WTC11 (cell line): ENCODE measurements at regions not wholly inside any gene's neighbourhood (a gene's known extent, or its start where the extent isn't known, plus 50 kb on each side); places are given as distances from the start of the nearest gene placed in this dataset.

ENCODE experiments used
- ATAC-seq: fragments of 200-7000 bp; cut with Tn5 transposase; 2 replicates; pipeline ENCODE4 v1.10.0; 2021; ENCODE audit warnings: mild to moderate bottlenecking, moderate library complexity
- CTCF ChIA-PET: fragments of 300-600 bp; sonication (Branson Sonifier 250); formaldehyde crosslinking; loops from one replicate; lab custom pipeline; 2021; ENCODE audit warnings: antibody characterized with exemption; lab: Charles Lee
- POLR2A ChIA-PET: fragments of 350-600 bp; sonication (Branson Sonifier 250); formaldehyde crosslinking; loops from one replicate; lab custom pipeline; 2021; ENCODE audit warnings: antibody characterized with exemption; lab: Charles Lee
- DNase-seq: peaks from one replicate; pipeline ENCODE4 v3.0.0; 2021; ENCODE audit warnings: low spot score
- H3K27ac Mint-ChIP-seq: 2 replicates; pipeline ENCODE4 v1.8.0; 2021; ENCODE audit warnings: mixed read lengths
- H3K27me3 Mint-ChIP-seq: 2 replicates; pipeline ENCODE4 v1.8.0; 2021; ENCODE audit warnings: low read depth, mild to moderate bottlenecking, moderate library complexity, mixed read lengths
- H3K36me3 Mint-ChIP-seq: 2 replicates; pipeline ENCODE4 v1.8.0; 2021; ENCODE audit warnings: mixed read lengths
- H3K4me1 Mint-ChIP-seq: 2 replicates; pipeline ENCODE4 v1.8.0; 2022; ENCODE audit warnings: mixed read lengths
- H3K4me3 Mint-ChIP-seq: 2 replicates; pipeline ENCODE4 v1.8.0; 2021; ENCODE audit warnings: mild to moderate bottlenecking, moderate library complexity, mixed read lengths
- H3K9me3 Mint-ChIP-seq: 2 replicates; pipeline ENCODE4 v1.8.0; 2021; ENCODE audit warnings: mixed read lengths
- CBFB ChIP-seq: sonication (generic); formaldehyde crosslinking; IDR thresholded peaks from 2 replicates; pipeline ENCODE4 v1.8.1; 2022; ENCODE audit warnings: mild to moderate bottlenecking, low read depth, missing genetic modification reagents
- ELF4 ChIP-seq: sonication (generic); formaldehyde crosslinking; IDR thresholded peaks from 2 replicates; pipeline ENCODE4 v1.8.1; 2022; ENCODE audit warnings: low read depth, mild to moderate bottlenecking, moderate library complexity, missing genetic modification reagents
- ESRRA ChIP-seq: sonication (generic); formaldehyde crosslinking; IDR thresholded peaks from 2 replicates; pipeline ENCODE4 v1.8.1; 2022; ENCODE audit warnings: mild to moderate bottlenecking, missing genetic modification reagents, borderline replicate concordance
- NR2C2 ChIP-seq: sonication (generic); formaldehyde crosslinking; IDR thresholded peaks from 2 replicates; pipeline ENCODE4 v1.8.0; 2022; ENCODE audit warnings: mild to moderate bottlenecking, missing genetic modification reagents
- SMAD3 ChIP-seq: sonication (generic); formaldehyde crosslinking; IDR thresholded peaks from 2 replicates; pipeline ENCODE4 v1.8.0; 2022; ENCODE audit warnings: missing genetic modification reagents, mild to moderate bottlenecking, borderline replicate concordance
- SP1 ChIP-seq: sonication (generic); formaldehyde crosslinking; conservative IDR thresholded peaks from 2 replicates; pipeline ENCODE4 v1.8.1; 2022; ENCODE audit warnings: missing genetic modification reagents
- ZNF232 ChIP-seq: sonication (generic); formaldehyde crosslinking; IDR thresholded peaks from 2 replicates; pipeline ENCODE4 v1.8.0; 2022; ENCODE audit warnings: mild to moderate bottlenecking, missing genetic modification reagents
- TF ChIP-seq, protein P1 (sequence below): sonication (generic); formaldehyde crosslinking; IDR thresholded peaks from 2 replicates; pipeline ENCODE4 v1.8.0; 2023; ENCODE audit warnings: mild to moderate bottlenecking, missing genetic modification reagents
- TF ChIP-seq, protein P2 (sequence below): sonication (generic); formaldehyde crosslinking; IDR thresholded peaks from 2 replicates; pipeline ENCODE4 v1.8.1; 2023; ENCODE audit warnings: mild to moderate bottlenecking, missing genetic modification reagents, borderline replicate concordance
- TF ChIP-seq, protein P3 (sequence below): sonication (generic); formaldehyde crosslinking; IDR thresholded peaks from 2 replicates; pipeline ENCODE4 v1.8.0; 2022; ENCODE audit warnings: mild to moderate bottlenecking, missing genetic modification reagents
- TF ChIP-seq, protein P4 (sequence below): fragments of 200-600 bp; IDR thresholded peaks from 2 replicates; pipeline ENCODE4 v1.8.0; 2022; ENCODE audit warnings: antibody characterized with exemption
- TF ChIP-seq, protein P5 (sequence below): sonication (generic); formaldehyde crosslinking; IDR thresholded peaks from 2 replicates; pipeline ENCODE4 v1.8.1; 2022; ENCODE audit warnings: mild to moderate bottlenecking, moderate library complexity, missing genetic modification reagents
- TF ChIP-seq, protein P6 (sequence below): sonication (generic); formaldehyde crosslinking; IDR thresholded peaks from 2 replicates; pipeline ENCODE4 v1.8.1; 2023; ENCODE audit warnings: mild to moderate bottlenecking, moderate library complexity, missing genetic modification reagents
- TF ChIP-seq, protein P7 (sequence below): sonication (generic); formaldehyde crosslinking; IDR thresholded peaks from 2 replicates; pipeline ENCODE4 v1.8.1; 2023; ENCODE audit warnings: mild to moderate bottlenecking, missing genetic modification reagents

DNA sequence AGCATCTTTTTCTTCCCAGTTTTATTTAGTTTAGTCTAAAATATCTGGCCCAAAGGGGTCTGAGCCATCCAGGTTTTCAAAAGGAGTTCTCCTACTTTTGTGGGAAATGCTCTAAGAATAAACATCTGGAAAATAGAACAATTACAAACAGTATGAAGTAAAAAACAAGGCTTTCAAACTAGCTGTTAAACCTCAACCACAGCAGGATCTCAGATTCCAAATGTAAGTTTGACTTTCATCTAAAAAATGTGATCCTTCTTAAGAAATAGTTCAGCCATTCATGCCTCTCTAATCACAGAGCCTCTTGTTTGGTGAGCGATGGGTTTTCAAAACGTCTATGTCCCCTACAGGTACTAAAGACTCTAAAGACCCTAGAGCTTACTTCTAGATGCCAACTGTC, 413.5 kb downstream of the DUSP10 start:
- ATAC-seq (no peak), DNase-seq (no peak)
- CTCF ChIA-PET, result no interaction called here
- no peaks in the 10 kb centered on the region for H3K27me3 Mint-ChIP-seq
- H3K4me1 Mint-ChIP-seq, result 0 out of 2 replicates have a peak, but pooled peaks cover 3% of the 10 kb centered on the region
- H3K9me3 Mint-ChIP-seq, result peaks cover 20% of the 10 kb centered on the region
- TF ChIP-seq, protein P1, sequence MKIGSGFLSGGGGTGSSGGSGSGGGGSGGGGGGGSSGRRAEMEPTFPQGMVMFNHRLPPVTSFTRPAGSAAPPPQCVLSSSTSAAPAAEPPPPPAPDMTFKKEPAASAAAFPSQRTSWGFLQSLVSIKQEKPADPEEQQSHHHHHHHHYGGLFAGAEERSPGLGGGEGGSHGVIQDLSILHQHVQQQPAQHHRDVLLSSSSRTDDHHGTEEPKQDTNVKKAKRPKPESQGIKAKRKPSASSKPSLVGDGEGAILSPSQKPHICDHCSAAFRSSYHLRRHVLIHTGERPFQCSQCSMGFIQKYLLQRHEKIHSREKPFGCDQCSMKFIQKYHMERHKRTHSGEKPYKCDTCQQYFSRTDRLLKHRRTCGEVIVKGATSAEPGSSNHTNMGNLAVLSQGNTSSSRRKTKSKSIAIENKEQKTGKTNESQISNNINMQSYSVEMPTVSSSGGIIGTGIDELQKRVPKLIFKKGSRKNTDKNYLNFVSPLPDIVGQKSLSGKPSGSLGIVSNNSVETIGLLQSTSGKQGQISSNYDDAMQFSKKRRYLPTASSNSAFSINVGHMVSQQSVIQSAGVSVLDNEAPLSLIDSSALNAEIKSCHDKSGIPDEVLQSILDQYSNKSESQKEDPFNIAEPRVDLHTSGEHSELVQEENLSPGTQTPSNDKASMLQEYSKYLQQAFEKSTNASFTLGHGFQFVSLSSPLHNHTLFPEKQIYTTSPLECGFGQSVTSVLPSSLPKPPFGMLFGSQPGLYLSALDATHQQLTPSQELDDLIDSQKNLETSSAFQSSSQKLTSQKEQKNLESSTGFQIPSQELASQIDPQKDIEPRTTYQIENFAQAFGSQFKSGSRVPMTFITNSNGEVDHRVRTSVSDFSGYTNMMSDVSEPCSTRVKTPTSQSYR (CRISPR knock-in tag), result no peak
- TF ChIP-seq, protein P2, sequence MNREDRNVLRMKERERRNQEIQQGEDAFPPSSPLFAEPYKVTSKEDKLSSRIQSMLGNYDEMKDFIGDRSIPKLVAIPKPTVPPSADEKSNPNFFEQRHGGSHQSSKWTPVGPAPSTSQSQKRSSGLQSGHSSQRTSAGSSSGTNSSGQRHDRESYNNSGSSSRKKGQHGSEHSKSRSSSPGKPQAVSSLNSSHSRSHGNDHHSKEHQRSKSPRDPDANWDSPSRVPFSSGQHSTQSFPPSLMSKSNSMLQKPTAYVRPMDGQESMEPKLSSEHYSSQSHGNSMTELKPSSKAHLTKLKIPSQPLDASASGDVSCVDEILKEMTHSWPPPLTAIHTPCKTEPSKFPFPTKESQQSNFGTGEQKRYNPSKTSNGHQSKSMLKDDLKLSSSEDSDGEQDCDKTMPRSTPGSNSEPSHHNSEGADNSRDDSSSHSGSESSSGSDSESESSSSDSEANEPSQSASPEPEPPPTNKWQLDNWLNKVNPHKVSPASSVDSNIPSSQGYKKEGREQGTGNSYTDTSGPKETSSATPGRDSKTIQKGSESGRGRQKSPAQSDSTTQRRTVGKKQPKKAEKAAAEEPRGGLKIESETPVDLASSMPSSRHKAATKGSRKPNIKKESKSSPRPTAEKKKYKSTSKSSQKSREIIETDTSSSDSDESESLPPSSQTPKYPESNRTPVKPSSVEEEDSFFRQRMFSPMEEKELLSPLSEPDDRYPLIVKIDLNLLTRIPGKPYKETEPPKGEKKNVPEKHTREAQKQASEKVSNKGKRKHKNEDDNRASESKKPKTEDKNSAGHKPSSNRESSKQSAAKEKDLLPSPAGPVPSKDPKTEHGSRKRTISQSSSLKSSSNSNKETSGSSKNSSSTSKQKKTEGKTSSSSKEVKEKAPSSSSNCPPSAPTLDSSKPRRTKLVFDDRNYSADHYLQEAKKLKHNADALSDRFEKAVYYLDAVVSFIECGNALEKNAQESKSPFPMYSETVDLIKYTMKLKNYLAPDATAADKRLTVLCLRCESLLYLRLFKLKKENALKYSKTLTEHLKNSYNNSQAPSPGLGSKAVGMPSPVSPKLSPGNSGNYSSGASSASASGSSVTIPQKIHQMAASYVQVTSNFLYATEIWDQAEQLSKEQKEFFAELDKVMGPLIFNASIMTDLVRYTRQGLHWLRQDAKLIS (CRISPR knock-in tag), result no peak
- TF ChIP-seq, protein P3, sequence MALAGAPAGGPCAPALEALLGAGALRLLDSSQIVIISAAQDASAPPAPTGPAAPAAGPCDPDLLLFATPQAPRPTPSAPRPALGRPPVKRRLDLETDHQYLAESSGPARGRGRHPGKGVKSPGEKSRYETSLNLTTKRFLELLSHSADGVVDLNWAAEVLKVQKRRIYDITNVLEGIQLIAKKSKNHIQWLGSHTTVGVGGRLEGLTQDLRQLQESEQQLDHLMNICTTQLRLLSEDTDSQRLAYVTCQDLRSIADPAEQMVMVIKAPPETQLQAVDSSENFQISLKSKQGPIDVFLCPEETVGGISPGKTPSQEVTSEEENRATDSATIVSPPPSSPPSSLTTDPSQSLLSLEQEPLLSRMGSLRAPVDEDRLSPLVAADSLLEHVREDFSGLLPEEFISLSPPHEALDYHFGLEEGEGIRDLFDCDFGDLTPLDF (CRISPR knock-in tag), result no peak
- no peak overlapping the region for H3K4me3 Mint-ChIP-seq
- H3K27ac Mint-ChIP-seq, result no peak overlapping the region
- POLR2A ChIA-PET, result no interaction called here
- peaks cover 13% of the 10 kb centered on the region for H3K36me3 Mint-ChIP-seq

DNA sequence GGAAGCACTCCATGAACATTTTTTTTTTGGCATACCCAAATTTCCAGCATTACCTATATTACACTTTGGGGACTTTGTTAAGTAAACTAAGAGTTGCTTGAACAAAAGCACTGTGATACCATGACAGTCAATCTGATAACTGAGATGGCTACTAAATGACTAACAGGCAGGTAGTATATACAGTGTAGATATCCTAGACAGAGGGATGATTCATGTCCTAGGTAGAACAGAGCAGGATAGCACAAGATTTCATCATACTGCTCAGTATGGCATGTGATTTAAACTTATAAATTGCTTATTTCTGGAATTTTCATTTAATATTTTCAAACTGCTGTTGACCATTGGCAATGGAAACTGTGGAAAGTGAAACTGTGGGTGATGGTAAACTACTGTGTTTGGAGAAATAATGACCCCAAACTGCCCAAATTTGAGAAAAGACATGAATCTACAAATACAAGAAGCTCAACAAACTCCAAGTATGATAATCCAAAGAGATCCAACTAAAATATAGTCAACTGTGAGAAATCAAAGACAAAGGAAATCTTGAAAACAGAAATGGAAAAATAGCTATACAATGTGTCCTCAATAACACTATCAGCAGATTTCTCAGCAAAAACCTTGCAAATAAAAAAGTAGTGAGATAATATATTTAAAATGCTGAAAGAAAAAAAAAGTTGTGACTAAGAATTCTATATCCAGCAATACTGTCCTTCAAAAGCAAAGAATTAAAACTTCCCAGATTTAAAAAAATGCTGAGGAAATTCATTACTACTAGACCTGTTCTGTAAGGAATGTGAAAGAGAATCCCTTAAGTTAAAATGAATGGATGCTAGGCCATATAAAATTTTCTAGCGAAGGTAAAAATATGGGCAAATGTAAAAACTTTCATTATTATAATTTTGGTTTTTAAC, 410.4 kb downstream of the DUSP10 start:
- 0 out of 2 replicates have a peak, but pooled peaks cover 3% of the 10 kb centered on the region for H3K4me1 Mint-ChIP-seq
- no peak overlapping the region for H3K4me3 Mint-ChIP-seq
- H3K9me3 Mint-ChIP-seq, result peaks cover 20% of the 10 kb centered on the region
- no peak overlapping the region for H3K27ac Mint-ChIP-seq
- CTCF ChIA-PET, result no interaction called here
- ATAC-seq (no peak), DNase-seq (no peak)
- no peaks in the 10 kb centered on the region for H3K27me3 Mint-ChIP-seq
- POLR2A ChIA-PET, result no interaction called here
- H3K36me3 Mint-ChIP-seq, result peaks cover 13% of the 10 kb centered on the region
- no peak for TF ChIP-seq CBFB (CRISPR knock-in tag)
- no peak for TF ChIP-seq ZNF232
- TF ChIP-seq SP1 (CRISPR knock-in tag), result no peak
- TF ChIP-seq, protein P4, sequence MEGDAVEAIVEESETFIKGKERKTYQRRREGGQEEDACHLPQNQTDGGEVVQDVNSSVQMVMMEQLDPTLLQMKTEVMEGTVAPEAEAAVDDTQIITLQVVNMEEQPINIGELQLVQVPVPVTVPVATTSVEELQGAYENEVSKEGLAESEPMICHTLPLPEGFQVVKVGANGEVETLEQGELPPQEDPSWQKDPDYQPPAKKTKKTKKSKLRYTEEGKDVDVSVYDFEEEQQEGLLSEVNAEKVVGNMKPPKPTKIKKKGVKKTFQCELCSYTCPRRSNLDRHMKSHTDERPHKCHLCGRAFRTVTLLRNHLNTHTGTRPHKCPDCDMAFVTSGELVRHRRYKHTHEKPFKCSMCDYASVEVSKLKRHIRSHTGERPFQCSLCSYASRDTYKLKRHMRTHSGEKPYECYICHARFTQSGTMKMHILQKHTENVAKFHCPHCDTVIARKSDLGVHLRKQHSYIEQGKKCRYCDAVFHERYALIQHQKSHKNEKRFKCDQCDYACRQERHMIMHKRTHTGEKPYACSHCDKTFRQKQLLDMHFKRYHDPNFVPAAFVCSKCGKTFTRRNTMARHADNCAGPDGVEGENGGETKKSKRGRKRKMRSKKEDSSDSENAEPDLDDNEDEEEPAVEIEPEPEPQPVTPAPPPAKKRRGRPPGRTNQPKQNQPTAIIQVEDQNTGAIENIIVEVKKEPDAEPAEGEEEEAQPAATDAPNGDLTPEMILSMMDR, result no peak
- TF ChIP-seq, protein P5, sequence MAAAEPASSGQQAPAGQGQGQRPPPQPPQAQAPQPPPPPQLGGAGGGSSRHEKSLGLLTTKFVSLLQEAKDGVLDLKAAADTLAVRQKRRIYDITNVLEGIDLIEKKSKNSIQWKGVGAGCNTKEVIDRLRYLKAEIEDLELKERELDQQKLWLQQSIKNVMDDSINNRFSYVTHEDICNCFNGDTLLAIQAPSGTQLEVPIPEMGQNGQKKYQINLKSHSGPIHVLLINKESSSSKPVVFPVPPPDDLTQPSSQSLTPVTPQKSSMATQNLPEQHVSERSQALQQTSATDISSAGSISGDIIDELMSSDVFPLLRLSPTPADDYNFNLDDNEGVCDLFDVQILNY (CRISPR knock-in tag), result no peak
- TF ChIP-seq, protein P6, sequence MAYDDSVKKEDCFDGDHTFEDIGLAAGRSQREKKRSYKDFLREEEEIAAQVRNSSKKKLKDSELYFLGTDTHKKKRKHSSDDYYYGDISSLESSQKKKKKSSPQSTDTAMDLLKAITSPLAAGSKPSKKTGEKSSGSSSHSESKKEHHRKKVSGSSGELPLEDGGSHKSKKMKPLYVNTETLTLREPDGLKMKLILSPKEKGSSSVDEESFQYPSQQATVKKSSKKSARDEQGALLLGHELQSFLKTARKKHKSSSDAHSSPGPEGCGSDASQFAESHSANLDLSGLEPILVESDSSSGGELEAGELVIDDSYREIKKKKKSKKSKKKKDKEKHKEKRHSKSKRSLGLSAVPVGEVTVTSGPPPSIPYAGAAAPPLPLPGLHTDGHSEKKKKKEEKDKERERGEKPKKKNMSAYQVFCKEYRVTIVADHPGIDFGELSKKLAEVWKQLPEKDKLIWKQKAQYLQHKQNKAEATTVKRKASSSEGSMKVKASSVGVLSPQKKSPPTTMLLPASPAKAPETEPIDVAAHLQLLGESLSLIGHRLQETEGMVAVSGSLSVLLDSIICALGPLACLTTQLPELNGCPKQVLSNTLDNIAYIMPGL (CRISPR knock-in tag), result no peak
- TF ChIP-seq, protein P7, sequence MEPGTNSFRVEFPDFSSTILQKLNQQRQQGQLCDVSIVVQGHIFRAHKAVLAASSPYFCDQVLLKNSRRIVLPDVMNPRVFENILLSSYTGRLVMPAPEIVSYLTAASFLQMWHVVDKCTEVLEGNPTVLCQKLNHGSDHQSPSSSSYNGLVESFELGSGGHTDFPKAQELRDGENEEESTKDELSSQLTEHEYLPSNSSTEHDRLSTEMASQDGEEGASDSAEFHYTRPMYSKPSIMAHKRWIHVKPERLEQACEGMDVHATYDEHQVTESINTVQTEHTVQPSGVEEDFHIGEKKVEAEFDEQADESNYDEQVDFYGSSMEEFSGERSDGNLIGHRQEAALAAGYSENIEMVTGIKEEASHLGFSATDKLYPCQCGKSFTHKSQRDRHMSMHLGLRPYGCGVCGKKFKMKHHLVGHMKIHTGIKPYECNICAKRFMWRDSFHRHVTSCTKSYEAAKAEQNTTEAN (CRISPR knock-in tag), result no peak
- TF ChIP-seq, protein P2 (CRISPR knock-in tag), result no peak
- no peak for TF ChIP-seq NR2C2 (CRISPR knock-in tag)
- no peak for TF ChIP-seq SMAD3 (CRISPR knock-in tag)
- TF ChIP-seq ELF4, result no peak
- no peak for TF ChIP-seq ESRRA (CRISPR knock-in tag)
